Hepatic stellate cell (primary cell): ENCODE measurements at regions not wholly inside any gene's neighbourhood (a gene's known extent, or its start where the extent isn't known, plus 50 kb on each side); places are given as distances from the start of the nearest gene placed in this dataset.

Source experiments
- DNase-seq: peaks from one replicate; pipeline ENCODE4 v3.0.0; 2011; ENCODE audit warnings: low spot score

DNA sequence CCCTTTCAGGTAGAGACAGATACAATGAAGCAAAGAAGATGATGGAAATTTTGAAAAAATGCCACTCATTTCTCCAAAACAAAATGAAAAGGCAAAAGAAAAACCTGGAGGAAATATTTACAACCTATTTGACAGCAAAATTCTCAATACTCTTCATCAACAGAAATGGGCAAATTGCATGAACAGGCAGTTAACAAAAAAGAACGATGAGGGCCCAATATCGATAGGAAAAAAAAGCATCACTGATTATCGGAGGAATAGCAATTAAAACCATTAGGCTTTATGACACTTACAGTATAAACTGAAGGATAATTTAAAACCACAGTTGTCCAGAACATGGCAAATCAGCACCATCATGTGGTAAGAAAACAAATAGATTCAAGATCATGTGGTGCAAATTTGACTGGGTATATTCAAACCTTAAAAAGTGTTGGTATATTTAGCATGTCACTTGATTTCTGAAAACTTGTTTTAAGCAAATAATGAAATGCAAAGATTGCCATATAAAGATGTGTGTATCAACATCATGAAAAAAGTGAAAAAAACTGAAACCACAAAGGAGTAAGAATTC lies 222.9 kb downstream of the BRD1 start:
- no peak for DNase-seq

DNA sequence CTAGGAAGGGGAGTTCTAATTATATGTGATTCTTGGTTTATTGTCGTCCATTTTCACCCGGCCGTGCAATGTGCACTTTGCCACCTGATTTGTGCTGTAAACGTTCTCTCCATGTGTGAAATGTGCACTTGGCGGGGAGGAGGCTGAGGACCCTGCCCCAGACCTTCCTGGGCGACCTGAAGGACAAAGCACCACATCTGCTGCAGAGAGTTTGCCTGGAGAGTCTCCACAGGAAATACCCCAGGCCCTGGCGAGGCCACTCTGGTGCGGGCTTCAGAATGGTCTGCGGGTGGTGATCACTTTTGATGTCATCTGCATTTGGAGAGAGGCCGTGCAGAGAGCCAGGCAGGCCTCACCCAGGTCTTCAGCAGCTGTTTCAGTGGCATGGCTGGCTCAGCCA lies 224.7 kb downstream of the BRD1 start:
- no peak for DNase-seq

DNA sequence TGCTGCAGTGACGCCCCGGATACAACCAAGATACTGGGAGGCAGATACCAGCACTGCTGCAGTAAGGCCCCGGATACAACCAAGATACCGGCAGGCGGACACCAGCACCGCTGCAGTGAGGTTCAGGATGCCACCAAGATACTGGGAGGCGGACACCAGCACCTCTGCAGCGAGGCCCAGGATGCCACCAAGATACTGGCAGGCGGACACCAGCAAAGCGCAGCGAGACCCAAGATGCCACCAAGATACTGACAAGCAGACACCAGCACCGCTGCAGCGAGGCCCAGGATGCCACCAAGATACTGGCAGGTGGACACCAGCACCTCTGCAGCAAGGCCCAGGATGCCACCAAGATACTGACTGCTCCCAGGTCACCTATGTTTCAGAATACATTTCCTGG lies 225.2 kb downstream of the BRD1 start:
- DNase-seq, result no peak

DNA sequence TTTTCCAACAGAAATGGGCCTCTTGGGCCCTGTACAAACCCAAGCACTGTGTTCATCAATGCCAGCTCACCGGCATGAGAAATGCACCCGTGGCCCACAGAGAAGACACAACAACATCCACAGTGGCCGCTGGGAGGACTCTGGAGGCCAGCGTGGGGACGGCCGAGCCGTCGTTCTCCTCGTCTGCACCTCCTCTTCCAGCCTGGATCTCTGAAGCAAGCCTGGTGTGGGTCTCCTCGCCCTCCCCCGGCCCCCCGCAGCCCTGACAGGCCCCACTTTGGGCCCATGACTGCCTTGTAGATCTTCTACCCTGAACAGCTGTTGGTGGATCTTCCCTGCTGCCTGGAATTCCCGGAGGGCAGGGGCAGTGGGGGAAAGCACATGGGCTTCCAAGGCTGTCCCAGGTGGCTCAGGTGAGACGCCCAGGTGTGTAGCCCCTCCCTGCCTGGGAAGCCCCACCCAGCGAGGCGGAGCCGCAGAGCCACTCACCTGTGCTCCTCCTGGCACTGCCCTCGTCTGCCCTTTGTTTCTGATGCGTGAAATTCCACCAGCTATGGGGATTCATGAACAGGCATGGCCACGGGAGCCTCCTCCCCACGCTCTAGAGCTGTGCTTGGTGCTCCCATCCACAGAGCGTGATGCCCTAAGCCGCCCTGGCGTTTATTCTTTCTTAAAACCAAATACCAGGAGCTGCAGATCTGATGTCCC lies 225.9 kb downstream of the BRD1 start:
- no peak for DNase-seq

DNA sequence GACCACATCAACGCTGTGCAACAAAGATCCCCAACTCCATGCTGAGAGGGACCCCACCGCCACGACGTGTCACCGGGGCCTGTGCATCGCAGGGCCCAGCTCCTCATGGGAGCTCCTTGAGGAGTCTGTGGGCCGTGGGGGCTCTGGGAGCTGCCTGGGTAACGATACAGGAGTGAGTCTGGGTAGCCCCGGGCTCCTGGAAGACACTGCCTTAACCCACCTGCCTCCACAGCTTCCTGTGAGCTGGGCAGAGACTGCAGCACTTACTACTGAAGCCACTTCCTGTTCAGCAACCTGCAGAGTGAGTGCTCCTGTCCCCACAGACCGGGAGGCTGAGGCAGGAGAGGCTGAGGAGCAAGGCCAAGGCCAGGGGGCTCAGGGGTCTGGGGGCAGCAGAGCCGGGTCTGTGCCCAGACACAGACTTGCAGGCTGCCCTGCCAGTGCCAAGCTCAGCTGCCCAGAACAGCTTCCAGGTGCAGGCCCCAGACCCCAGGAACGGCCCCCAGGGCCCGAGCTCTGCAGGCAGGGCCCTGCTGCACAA lies 226.7 kb downstream of the BRD1 start:
- no peak for DNase-seq

DNA sequence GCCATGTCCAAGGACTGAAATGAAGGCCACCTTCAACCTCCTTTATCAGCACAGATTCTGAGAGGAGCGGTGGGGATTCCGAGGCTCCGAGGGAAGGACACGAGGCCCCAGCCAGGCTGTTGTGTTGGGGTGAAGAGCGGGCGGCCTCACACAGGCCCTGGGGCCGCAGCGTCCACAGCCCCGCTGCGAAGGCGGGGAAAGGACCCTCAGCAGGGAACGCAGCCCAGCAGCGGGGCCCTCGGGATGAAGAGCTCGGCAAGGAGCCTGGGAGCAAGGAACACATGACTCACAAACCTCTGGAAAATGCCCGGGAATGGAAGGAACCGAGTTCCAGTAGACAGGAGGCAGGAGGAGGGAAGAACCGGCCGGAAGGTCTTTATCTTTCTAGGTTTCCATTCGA lies 227.2 kb downstream of the BRD1 start:
- no peak for DNase-seq

DNA sequence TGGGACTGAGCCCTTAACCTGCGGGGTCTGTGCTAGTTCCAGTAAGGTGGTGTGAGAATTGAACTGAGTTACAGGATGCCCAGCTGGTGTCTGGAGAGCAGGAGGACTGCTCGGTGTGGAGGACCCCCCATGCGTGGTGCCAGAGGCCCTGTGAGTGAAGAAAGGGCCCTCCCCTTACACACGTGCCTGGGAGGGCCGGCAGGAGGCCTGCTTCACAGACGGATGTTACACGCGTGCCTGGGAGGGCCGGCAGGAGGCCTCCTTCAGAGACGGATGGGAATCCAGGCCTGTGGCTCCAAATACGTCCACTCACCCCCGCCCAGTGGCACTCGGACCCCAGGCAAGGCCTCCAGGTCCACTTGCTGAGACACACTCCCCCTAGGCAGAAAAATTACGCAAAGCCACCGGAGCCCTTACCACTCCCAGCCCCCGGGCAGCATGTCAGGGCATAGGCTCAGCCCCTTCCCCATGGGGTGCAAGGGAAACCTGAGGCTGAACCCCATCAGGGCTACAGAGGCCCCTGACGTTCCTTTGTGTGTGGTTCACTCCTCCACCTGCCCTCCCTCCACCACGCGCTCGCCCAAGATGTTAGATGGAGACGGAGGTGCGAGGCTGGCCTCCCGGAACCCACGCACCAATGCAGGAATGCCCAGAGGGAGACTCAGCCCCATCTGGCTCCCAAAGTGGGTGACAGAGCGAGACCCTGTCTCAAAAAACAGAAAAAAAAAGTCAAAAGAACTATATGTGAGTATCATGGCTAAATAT lies 227.8 kb downstream of the BRD1 start:
- DNase-seq, result no peak

DNA sequence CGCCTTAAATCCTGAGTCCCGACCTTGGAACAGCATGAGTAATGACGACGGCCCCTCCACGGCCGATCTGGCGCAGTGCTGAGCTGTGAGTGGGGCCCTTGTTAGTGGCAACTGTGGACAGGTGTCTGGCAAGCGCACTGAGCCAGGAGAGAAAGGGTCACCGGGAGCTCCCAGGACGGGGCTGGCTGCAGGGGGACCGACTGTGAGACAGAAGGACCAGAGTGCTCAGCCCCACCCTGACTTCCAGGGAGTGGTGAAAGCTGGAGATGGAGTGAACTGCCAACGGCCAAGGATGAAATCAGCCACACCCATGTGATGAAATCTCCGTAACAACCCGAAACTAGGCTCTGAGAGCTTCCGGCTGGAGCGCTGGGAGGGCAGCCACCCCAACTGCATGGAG lies 228.6 kb downstream of the BRD1 start:
- no peak for DNase-seq

DNA sequence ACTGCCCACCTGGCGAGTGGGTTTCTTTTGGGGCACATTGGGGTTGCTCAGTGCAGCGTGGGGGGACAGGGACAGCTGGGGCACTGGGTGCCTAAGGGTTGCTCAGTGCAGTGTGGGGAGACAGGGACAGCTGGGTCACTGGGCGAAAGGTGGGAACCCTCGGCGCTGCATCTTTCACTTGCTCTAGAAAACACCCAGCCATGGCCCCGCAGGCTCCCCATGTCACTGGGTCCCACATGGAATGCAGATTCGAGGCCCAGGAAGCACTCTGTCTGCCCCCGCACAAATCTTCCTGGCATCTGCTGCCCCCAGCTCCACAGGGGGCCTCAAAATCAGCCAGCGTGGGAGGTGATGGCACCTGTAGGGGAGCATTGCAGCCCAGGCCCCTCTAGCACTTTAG lies 229.3 kb downstream of the BRD1 start:
- DNase-seq, result no peak

DNA sequence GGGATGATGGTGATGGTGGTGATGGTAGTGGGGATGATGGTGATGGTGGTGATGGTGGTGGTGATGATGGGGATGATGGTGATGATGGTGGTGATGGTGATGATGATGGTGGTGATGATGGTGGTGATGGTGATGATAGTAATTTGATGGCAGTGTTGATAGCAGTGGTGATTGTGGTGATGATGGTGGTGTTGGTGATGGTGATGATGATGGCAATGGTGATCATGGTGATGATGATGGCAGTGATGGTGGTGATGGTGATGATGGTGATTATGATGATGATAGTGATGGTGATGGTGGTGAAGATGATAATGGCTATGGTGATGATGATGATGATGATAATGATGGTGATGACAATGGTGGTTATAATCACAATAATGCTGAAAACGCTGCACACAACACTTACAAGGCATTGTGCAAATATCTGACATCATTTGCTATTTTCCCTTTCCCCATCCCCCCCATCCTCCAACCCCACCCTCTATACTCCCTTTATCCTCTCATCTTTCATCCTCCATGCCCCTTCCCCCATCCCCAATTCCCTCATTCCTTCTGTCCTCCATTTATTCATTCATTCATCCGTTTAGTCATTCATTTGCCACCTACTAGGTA lies 230.1 kb downstream of the BRD1 start:
- no peak for DNase-seq

DNA sequence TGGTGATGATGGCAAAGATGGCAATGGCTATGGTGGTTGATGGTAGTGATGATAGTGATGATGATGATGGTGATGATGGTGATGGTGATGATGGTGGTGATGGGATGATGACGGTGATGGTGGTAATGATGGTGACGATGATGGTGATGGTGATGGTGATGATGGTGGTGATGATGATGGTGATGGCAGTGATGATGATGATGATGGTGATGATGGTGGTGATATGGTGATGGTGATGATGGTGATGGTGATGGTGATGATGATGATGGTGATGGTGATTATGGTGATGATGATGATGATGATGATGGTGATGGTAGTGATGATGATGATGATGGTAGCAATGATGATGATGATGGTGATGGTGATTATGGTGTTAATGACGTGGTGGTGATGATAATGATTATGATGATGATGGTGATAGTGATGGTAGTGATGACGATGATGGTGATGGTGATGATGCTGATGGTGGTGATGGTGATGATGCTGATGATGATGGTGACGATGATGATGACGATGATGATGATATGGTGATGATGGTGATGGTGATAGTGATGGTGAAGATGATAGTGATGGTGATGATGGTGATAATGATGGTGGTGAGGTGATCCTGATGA lies 232.1 kb downstream of the BRD1 start:
- no peak for DNase-seq

DNA sequence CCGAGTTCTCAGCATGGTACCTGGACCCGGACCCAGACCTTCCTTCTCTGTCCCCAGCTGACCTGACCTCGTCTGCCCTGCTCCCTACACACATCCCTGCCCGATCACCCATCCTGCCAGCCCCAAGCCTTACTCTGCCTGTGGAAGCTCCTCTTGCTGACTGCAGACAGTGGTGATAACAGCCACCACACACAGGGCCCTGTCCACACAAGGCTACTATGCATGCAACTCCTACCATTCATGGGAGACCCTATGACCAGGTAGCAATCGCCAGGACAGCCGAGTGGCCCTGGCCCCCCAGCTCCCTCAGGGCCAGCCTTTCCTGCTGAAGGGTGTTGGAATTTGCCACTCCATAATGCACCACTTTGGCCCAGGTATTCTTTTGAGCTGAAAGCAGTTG lies 233.6 kb downstream of the BRD1 start:
- DNase-seq, result no peak

DNA sequence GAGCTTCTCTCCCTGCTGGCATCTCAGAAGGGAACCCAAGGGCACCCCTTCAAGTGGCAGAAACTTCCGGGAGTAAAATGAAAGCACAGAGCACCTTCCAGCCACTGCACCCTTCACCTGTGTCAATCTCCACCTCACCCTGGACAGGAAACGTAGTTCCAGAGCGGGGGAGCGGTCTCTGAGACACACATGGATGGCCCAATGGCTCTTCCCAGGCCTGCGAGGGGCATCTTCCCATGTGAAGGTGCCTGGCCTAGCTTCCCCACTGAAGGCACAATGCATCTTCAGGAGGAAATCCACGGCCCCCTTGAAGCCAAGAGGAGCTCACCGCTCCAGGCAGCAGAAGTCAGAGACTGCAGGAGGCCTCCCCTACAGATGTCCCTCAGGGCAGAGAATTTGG lies 234.2 kb downstream of the BRD1 start:
- DNase-seq, result no peak

DNA sequence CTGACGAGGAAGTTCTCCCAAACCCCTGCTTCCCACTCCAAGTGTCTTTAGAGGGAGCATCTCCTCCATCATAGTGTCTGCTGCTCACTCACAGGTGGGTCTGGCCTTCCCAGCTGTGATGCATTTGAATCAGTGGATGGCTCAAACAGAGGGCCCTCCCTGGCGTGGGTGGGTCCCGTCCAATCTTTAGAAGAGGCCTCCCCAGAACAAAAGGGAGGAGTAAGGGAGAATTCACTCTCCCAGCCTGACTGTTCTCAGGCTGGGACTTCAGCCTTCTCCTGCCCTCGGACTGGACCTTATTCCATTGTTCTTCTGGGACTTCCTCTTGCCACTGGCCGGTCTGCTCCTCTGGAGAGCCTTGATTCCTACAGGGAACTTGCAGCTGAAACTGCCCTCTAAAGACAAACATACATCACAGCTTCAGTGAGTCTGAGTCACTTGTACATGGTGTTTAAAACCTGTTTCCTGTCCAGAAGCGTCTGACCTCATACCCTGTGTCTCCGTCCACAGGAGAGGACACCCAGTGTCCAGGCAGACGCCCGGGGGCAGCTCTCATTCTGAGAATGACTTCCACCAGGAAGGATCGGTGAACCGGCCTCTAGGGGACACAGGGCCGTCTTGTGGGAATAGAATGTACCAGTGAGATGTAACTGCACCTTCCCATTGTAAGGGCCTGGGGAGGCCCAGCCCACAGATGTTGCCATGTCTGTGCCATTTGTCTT lies 234.7 kb downstream of the BRD1 start:
- DNase-seq, result no peak

DNA sequence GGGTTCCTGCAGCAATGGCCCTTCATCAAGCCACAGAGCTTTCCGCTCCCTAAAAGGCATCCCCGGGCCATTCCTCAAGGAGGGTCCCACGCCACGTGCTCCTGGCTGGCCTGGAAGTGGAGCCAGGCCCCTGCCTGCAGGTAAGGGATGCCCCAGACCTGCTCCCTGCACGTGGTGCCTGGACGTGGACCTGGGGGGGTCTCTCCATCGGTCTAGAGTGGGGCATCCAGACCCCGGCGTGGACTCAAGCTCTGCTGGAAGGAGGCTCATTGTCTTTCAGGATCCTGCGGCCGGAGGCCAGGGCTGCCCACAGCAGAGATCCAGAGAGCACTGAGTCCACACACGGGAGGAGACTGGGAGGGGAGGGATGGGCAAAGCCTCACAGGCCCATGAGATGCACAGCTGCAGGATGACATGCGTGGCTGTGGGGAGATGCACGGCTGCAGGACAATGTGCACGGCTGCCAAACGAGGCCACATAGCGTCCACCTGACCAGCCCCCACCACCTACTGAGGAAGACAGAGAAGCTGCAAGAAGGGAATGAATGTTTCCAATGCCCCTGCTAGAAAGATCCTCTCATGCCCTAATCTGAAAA lies 236.7 kb downstream of the BRD1 start:
- no peak for DNase-seq

DNA sequence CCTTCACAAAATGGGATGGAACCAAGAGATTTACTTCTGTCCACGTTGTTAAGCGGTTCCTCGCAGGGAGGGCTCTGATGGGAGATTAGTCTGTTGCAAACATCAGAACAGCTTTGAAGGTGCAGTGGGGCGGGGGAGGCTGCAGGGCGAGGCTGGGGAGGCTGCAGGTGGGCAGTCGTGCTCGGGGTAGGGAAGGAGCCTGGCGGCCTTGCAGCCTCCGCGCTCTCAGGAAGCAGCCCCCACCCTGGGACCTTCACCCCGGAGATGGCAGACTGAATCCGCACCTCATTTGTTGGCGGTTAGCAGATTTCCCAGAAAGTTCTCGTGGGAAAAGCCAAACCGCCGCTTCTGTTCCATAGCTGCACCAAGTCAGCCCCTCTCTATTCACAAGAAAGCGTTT lies 237.3 kb downstream of the BRD1 start:
- no peak for DNase-seq

DNA sequence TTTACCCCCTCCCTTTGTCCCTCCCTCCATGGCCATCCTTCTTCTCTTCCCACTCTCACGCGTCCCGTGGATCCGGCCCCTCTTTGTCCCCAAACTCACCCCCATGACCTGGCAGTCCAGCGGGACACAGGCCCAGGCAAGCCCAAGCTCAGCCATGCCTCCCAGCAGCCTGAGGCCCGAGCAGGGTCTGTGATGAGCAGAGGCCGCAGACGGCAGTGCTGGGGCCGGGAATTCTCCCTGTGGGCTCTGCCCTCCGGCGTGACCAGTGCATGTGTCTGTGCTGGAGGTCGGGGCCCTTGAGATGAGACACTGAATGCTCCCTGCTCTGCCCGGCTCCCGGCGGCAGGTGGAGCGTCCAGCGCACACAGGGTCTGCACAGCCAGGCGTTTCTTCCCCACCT lies 237.9 kb downstream of the BRD1 start:
- DNase-seq, result no peak

DNA sequence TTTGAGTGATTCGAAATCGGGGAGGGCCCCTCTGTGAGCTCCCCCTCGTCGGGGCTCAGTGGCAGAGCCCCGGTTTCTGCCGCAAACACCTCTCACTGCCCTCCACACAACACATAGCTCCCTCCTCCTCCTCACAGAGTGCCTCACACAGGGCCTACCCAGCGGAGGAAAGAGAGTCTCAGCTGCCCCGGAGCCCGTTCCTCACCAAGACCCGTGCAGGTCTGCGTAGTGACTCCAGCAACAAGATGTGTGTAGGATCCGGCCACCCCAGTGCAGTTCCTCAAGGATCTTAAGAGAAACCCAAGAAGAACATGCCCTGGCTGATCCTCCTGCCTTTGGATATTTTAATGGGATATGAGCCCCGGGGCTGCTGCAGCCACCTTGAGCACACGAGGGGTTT lies 238.4 kb downstream of the BRD1 start:
- no peak for DNase-seq

DNA sequence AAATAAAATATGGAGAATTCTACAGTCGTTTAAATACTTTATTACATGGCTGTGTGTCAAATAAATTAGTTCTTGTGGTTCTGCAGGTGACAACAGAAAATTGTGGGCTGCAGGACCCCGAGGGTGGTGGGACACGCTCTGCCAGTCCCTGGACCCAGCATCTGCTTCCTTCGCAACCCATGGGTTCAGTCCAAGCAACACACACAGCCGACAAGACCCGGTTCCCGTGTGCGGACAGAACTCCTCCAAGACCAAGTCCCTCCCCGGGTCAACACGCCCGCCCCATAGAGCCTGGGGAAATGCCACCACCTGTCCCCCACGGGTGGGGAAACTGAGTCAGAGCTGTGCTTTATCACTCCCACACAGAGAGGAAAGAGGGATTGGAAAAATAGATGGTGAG lies 238.9 kb downstream of the BRD1 start:
- no peak for DNase-seq

DNA sequence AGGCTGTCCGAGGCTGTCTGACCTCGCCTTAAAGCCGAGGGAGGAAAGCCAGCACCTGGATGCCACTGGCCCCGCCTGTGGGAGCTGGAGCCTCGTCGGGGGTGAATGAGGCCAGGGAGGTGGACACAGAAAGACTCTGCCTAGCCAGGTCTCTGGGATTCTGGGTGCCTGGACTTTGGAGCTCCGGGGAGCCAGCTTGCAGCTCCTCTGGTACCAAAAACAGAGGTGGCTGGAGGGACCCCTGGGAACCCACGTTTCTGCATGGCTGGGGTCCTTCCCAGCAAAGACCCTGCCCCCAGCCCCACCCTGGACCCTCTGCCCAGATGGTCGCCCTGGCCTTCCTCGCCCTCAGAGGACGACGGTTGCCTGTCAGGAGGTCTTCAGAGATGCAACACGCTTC lies 239.7 kb downstream of the BRD1 start:
- no peak for DNase-seq

DNA sequence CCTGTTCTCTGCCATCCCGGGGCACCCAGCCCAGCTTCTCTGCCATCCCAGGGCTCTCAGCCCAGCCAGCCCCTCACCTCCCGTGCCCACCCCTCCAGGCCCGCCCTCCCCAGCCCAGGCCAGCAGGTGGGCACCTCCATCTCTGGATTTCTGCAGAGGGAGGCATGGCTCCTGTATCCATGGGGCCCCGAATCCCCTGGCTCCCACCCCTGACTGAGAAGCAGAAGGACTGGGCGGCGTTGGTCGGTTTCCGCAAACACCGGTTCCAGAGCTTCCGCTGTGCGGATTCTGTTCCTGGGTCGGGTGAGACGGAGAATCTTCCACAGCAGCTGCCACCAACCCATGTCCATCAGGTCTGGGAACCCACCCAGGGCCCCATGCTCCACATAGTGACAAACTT lies 240.3 kb downstream of the BRD1 start:
- no peak for DNase-seq
